GM12878 (cell line): ENCODE measurements at regions not wholly inside any gene's neighbourhood (a gene's known extent, or its start where the extent isn't known, plus 50 kb on each side); places are given as distances from the start of the nearest gene placed in this dataset.

Experiments
- ATAC-seq: fragments of 200-7000 bp; cut with Tn5 transposase; 3 replicates; pipeline ENCODE4 v1.9.1; 2020; ENCODE audit warnings: mild to moderate bottlenecking, moderate library complexity
- BruUV-seq: library from RNA; stranded (reverse); fragments of 400-500 nt; replicated peaks from 2 replicates; lab custom pipeline; 2021; lab: Mats Ljungman, UMichigan
- CTCF ChIA-PET: fragments of 300-600 bp; sonication (Branson Sonifier 250); formaldehyde crosslinking; extraction: SDS; loops from one replicate; lab custom pipeline; 2021; ENCODE audit warnings: inconsistent platforms; lab: Yijun Ruan, JAX
- POLR2A ChIA-PET: fragments of 350-600 bp; formaldehyde crosslinking; extraction: SDS; loops from one replicate; lab custom pipeline; 2021; ENCODE audit warnings: inconsistent platforms; lab: Charles Lee
- RAD21 ChIA-PET: fragments of 300-600 bp; sonication (Branson Sonifier 250); formaldehyde crosslinking; loops from one replicate; lab custom pipeline; 2023; ENCODE audit warnings: antibody characterized with exemption; ENCODE audit not compliant: unreplicated experiment; lab: Charles Lee
- SMC1A ChIA-PET: fragments of 300-600 bp; sonication (Branson Sonifier 250); formaldehyde crosslinking; loops from one replicate; lab custom pipeline; 2023; ENCODE audit not compliant: unreplicated experiment, uncharacterized antibody; lab: Charles Lee
- DNase-seq: peaks from one replicate; pipeline ENCODE4 v3.0.0-alpha.2; 2011; ENCODE audit warnings: low read depth, low spot score
- FAIRE-seq: peaks from 3 replicates; lab custom pipeline; 2011; peaks lifted over from hg19 to GRCh38; lab: Jason Lieb, UNC
- H2AFZ ChIP-seq: 2 replicates; pipeline ENCODE4 v1.6.0; 2011; ENCODE audit warnings: low read depth, low read length, control low read depth; ENCODE audit not compliant: control insufficient read depth
- H3K27ac ChIP-seq: 2 replicates; pipeline ENCODE4 v1.5.1; 2011; ENCODE audit warnings: control low read depth; ENCODE audit not compliant: control insufficient read depth, insufficient read depth
- H3K27me3 ChIP-seq, 2 experiments: replicated peaks in 1 of 2; 2 replicates each; pipeline versions ENCODE4 v1.6.0 to v1.6.1; 2011; ENCODE audit warnings: low read length in 1 of 2; ENCODE audit not compliant: control insufficient read depth in 2 of 2, insufficient read depth in 2 of 2
- H3K36me3 ChIP-seq, 2 experiments: 2 replicates each; pipeline ENCODE4 v1.5.1; 2011; ENCODE audit warnings: low read length in 1 of 2; ENCODE audit not compliant: control insufficient read depth in 2 of 2, insufficient read depth in 2 of 2
- H3K4me1 ChIP-seq: 2 replicates; pipeline ENCODE4 v1.6.1; 2011; ENCODE audit warnings: mild to moderate bottlenecking, low read length, moderate library complexity, mixed read lengths; ENCODE audit not compliant: control insufficient read depth, insufficient read depth
- H3K4me2 ChIP-seq: 2 replicates; pipeline ENCODE4 v1.6.0; 2011; ENCODE audit warnings: control low read depth; ENCODE audit not compliant: control insufficient read depth, insufficient read depth
- H3K4me3 ChIP-seq: fragments of 200-600 bp; sonication (generic); 2 replicates; pipeline ENCODE4 v1.5.1; 2016
- H3K79me2 ChIP-seq: 2 replicates; pipeline ENCODE4 v1.6.0; 2011; ENCODE audit warnings: low read length; ENCODE audit not compliant: control insufficient read depth, insufficient read depth
- H3K9ac ChIP-seq: 2 replicates; pipeline ENCODE4 v1.8.0; 2011; ENCODE audit warnings: low read length, control low read depth, mixed read lengths; ENCODE audit not compliant: control insufficient read depth, insufficient read depth
- H3K9me3 ChIP-seq: replicated peaks from 3 replicates; pipeline ENCODE4 v1.5.1; 2011; ENCODE audit warnings: mild to moderate bottlenecking, low read length; ENCODE audit not compliant: control insufficient read depth, insufficient read depth
- H4K20me1 ChIP-seq: 2 replicates; pipeline ENCODE4 v1.6.0; 2011; ENCODE audit not compliant: control insufficient read depth, insufficient read depth
- MEF2A ChIP-seq: IDR thresholded peaks from 2 replicates; pipeline ENCODE4 v1.6.1; 2011; ENCODE audit warnings: low read depth, mild to moderate bottlenecking, low read length, moderate library complexity; ENCODE audit not compliant: insufficient read depth
- NFIC ChIP-seq: IDR thresholded peaks from 2 replicates; pipeline ENCODE4 v1.6.1; 2012; ENCODE audit warnings: low read depth, mild to moderate bottlenecking, inconsistent platforms, low read length, moderate library complexity
- NFXL1 ChIP-seq: fragments of 450-650 bp; IDR thresholded peaks from 2 replicates; pipeline ENCODE4 v1.6.1; 2017; ENCODE audit warnings: antibody characterized with exemption, mild to moderate bottlenecking, borderline replicate concordance
- RAD21 ChIP-seq: IDR thresholded peaks from 2 replicates; pipeline ENCODE4 v1.6.1; 2011; ENCODE audit warnings: mild to moderate bottlenecking, low read depth, low read length, moderate library complexity; ENCODE audit not compliant: insufficient read depth
- SREBF1 ChIP-seq: IDR thresholded peaks from 2 replicates; pipeline ENCODE4 v1.6.1; 2012; ENCODE audit warnings: mild to moderate bottlenecking, low read length
- SUZ12 ChIP-seq: fragments of 200-600 bp; sonication (generic); IDR thresholded peaks from one replicate; pipeline ENCODE4 v1.6.1; 2018; ENCODE audit warnings: antibody characterized with exemption, mild to moderate bottlenecking; ENCODE audit not compliant: unreplicated experiment
- TBL1XR1 ChIP-seq: IDR thresholded peaks from 2 replicates; pipeline ENCODE4 v1.6.1; 2012; ENCODE audit warnings: low read depth, low read length, improper control_type of control experiment
- ZNF217 ChIP-seq: fragments of 450-650 bp; IDR thresholded peaks from 2 replicates; pipeline ENCODE4 v1.6.1; 2017; ENCODE audit warnings: antibody characterized with exemption, mild to moderate bottlenecking
- ZNF622 ChIP-seq: fragments of 450-650 bp; IDR thresholded peaks from 2 replicates; pipeline ENCODE4 v1.6.1; 2017; ENCODE audit warnings: mild to moderate bottlenecking, inconsistent platforms
- WGBS: methylation state at CpG from one replicate; pipeline ENCODE4 v1.1.6; 2016; ENCODE audit warnings: low lambda C conversion rate; ENCODE audit not compliant: insufficient replicate concordance, insufficient coverage; ENCODE audit errors: missing lambda C conversion rate; 5-methylcytosine and 5-hydroxymethylcytosine counted together
- in situ Hi-C: fragments of 300-500 bp; cut with MboI; formaldehyde crosslinking; loops from 9 replicates; pipeline ENCODE4 v1.14.3; 2018; ENCODE audit warnings: mixed read lengths
- intact Hi-C: fragments of 100-400 bp; cut with micrococcal nuclease; formaldehyde crosslinking; loops from one replicate; pipeline ENCODE4 v1.14.2; 2022; ENCODE audit not compliant: unreplicated experiment
- TF ChIP-seq, protein P1 (sequence below): fragments of 450-650 bp; IDR thresholded peaks from 2 replicates; pipeline ENCODE4 v1.6.1; 2017; ENCODE audit warnings: mild to moderate bottlenecking, moderate library complexity
- TF ChIP-seq, protein P2 (sequence below): IDR thresholded peaks from 2 replicates; pipeline ENCODE4 v1.6.1; 2012; ENCODE audit warnings: low read length, inconsistent platforms
- TF ChIP-seq, protein P3 (sequence below): fragments of 450-650 bp; IDR thresholded peaks from 2 replicates; pipeline ENCODE4 v1.6.1; 2018; ENCODE audit warnings: mild to moderate bottlenecking, low read depth, moderate library complexity; ENCODE audit not compliant: partially characterized antibody

DNA sequence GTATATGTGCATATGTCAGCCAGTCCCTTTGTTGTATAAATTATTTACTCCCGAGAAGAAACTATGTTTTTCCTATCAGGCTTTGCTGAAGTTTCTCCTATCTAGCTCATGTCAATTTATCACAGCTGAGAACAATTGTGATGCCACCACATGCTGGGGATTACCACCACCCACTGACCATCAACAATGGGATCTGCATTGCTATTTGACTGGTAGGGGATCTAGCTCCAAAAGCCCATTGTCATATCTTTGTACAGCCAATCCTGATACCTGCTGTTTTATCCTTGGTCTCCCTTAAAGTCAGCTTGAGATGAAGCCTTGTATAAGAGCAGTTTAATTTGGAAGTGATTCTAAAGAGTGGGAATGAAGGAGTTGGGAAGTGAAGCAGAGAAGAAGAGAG is 53.9 kb upstream of the KCNN2 start:
- intact Hi-C loops (loop anchor here (5.0 kb wide), 3 partner anchors 144 to 631 kb away; no protein-coding TSS in a partner anchor), in situ Hi-C loops (loop anchor here (25.0 kb wide), 1 partner anchor 621 kb away; no protein-coding TSS in a partner anchor)
- RAD21 ChIA-PET: interaction anchor here (0.8 kb wide), 1 partner anchor 141 kb away, joined by 4 read pairs; no protein-coding TSS in a partner anchor
- H3K27me3 ChIP-seq: no peaks in the 10 kb centered on the region; a peak in 1 of 4 replicates
- WGBS: 42% methylated on average over 1 of the region's 1 CpG
- no peak overlapping the region for H3K9ac ChIP-seq
- H3K27ac ChIP-seq: no peak overlapping the region
- ATAC-seq: no peak
- H3K79me2 ChIP-seq: no peaks in the 10 kb centered on the region
- no peak overlapping the region for H2AFZ ChIP-seq
- no peaks in the 10 kb centered on the region for H3K9me3 ChIP-seq
- no TSS peak for BruUV-seq
- no peak overlapping the region for H3K4me3 ChIP-seq
- TF ChIP-seq RAD21 (no peak), TBL1XR1 (no peak), NFXL1 (no peak), SUZ12 (no peak), SREBF1 (no peak), ZNF622 (no peak), MEF2A (no peak), ZNF217 (no peak), NFIC (no peak)
- TF ChIP-seq, protein P1, sequence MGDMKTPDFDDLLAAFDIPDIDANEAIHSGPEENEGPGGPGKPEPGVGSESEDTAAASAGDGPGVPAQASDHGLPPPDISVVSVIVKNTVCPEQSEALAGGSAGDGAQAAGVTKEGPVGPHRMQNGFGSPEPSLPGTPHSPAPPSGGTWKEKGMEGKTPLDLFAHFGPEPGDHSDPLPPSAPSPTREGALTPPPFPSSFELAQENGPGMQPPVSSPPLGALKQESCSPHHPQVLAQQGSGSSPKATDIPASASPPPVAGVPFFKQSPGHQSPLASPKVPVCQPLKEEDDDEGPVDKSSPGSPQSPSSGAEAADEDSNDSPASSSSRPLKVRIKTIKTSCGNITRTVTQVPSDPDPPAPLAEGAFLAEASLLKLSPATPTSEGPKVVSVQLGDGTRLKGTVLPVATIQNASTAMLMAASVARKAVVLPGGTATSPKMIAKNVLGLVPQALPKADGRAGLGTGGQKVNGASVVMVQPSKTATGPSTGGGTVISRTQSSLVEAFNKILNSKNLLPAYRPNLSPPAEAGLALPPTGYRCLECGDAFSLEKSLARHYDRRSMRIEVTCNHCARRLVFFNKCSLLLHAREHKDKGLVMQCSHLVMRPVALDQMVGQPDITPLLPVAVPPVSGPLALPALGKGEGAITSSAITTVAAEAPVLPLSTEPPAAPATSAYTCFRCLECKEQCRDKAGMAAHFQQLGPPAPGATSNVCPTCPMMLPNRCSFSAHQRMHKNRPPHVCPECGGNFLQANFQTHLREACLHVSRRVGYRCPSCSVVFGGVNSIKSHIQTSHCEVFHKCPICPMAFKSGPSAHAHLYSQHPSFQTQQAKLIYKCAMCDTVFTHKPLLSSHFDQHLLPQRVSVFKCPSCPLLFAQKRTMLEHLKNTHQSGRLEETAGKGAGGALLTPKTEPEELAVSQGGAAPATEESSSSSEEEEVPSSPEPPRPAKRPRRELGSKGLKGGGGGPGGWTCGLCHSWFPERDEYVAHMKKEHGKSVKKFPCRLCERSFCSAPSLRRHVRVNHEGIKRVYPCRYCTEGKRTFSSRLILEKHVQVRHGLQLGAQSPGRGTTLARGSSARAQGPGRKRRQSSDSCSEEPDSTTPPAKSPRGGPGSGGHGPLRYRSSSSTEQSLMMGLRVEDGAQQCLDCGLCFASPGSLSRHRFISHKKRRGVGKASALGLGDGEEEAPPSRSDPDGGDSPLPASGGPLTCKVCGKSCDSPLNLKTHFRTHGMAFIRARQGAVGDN: no peak
- TF ChIP-seq, protein P2, sequence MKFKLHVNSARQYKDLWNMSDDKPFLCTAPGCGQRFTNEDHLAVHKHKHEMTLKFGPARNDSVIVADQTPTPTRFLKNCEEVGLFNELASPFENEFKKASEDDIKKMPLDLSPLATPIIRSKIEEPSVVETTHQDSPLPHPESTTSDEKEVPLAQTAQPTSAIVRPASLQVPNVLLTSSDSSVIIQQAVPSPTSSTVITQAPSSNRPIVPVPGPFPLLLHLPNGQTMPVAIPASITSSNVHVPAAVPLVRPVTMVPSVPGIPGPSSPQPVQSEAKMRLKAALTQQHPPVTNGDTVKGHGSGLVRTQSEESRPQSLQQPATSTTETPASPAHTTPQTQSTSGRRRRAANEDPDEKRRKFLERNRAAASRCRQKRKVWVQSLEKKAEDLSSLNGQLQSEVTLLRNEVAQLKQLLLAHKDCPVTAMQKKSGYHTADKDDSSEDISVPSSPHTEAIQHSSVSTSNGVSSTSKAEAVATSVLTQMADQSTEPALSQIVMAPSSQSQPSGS: no peak
- TF ChIP-seq, protein P3, sequence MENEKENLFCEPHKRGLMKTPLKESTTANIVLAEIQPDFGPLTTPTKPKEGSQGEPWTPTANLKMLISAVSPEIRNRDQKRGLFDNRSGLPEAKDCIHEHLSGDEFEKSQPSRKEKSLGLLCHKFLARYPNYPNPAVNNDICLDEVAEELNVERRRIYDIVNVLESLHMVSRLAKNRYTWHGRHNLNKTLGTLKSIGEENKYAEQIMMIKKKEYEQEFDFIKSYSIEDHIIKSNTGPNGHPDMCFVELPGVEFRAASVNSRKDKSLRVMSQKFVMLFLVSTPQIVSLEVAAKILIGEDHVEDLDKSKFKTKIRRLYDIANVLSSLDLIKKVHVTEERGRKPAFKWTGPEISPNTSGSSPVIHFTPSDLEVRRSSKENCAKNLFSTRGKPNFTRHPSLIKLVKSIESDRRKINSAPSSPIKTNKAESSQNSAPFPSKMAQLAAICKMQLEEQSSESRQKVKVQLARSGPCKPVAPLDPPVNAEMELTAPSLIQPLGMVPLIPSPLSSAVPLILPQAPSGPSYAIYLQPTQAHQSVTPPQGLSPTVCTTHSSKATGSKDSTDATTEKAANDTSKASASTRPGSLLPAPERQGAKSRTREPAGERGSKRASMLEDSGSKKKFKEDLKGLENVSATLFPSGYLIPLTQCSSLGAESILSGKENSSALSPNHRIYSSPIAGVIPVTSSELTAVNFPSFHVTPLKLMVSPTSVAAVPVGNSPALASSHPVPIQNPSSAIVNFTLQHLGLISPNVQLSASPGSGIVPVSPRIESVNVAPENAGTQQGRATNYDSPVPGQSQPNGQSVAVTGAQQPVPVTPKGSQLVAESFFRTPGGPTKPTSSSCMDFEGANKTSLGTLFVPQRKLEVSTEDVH: no peak
- SMC1A ChIA-PET: interaction anchor here (1.1 to 2.2 kb wide), 3 partner anchors 142 to 761 kb away, joined by 3 to 9 read pairs (median 3); no protein-coding TSS in a partner anchor
- no peak overlapping the region for H3K4me2 ChIP-seq
- H3K4me1 ChIP-seq: no peaks in the 10 kb centered on the region
- CTCF ChIA-PET: interaction anchor here (1.1 kb wide), 1 partner anchor 9 kb away, joined by 3 read pairs; no protein-coding TSS in a partner anchor
- no peak for FAIRE-seq
- POLR2A ChIA-PET: interaction anchor here (0.5 kb wide), 1 partner anchor 92 kb away, joined by 4 read pairs; no protein-coding TSS in a partner anchor
- H4K20me1 ChIP-seq: no peaks in the 10 kb centered on the region
- no peaks in the 10 kb centered on the region for H3K36me3 ChIP-seq
- no peak for DNase-seq
